GM12878 (cell line): ENCODE measurements at regions not wholly inside any gene's neighbourhood (a gene's known extent, or its start where the extent isn't known, plus 50 kb on each side); places are given as distances from the start of the nearest gene placed in this dataset.

ENCODE experiments used
- EZH2 ChIP-seq: IDR thresholded peaks from 2 replicates; pipeline ENCODE4 v1.6.1; 2012; ENCODE audit warnings: low read depth, mild to moderate bottlenecking, control low read depth, inconsistent platforms, low read length, borderline replicate concordance; ENCODE audit not compliant: control insufficient read depth
- JUNB ChIP-seq: IDR thresholded peaks from 2 replicates; pipeline ENCODE4 v1.6.1; 2016; ENCODE audit warnings: antibody characterized with exemption, mild to moderate bottlenecking
- MXI1 ChIP-seq: fragments of 150-350 bp; IDR thresholded peaks from 2 replicates; pipeline ENCODE4 v1.6.1; 2011; ENCODE audit warnings: low read depth, mild to moderate bottlenecking, inconsistent platforms, low read length, improper control_type of control experiment
- POLR2A ChIP-seq: IDR thresholded peaks from 2 replicates; pipeline ENCODE4 v1.6.1; 2011; ENCODE audit warnings: low read depth, mild to moderate bottlenecking, low read length
- POLR2AphosphoS5 ChIP-seq: IDR thresholded peaks from 2 replicates; pipeline ENCODE4 v1.6.1; 2011; ENCODE audit warnings: mild to moderate bottlenecking, low read length, inconsistent platforms
- SP1 ChIP-seq: IDR thresholded peaks from one replicate; pipeline ENCODE4 v1.6.1; 2011; ENCODE audit warnings: low read depth, low read length
- STAT3 ChIP-seq: IDR thresholded peaks from 2 replicates; pipeline ENCODE4 v1.6.1; 2011; ENCODE audit warnings: low read depth, low read length, improper control_type of control experiment
- SUPT20H ChIP-seq: IDR thresholded peaks from 2 replicates; pipeline ENCODE4 v1.6.1; 2011; ENCODE audit warnings: low read depth, mild to moderate bottlenecking, low read length, moderate library complexity, borderline replicate concordance; ENCODE audit not compliant: control insufficient read depth
- ZNF274 ChIP-seq: IDR thresholded peaks from one replicate; pipeline ENCODE4 v1.8.0; 2011; ENCODE audit not compliant: insufficient read length, insufficient read depth
- TF ChIP-seq, protein P1 (sequence below): IDR thresholded peaks from 2 replicates; pipeline ENCODE4 v1.6.1; 2012; ENCODE audit warnings: low read depth, low read length, improper control_type of control experiment
- TF ChIP-seq, protein P2 (sequence below), 3 experiments: IDR thresholded peaks in 2 of 3; conservative IDR thresholded peaks in 1 of 3; 2 replicates each; pipeline ENCODE4 v1.5.1; 2011; ENCODE audit warnings: low read depth in 3 of 3, low read length in 3 of 3, mild to moderate bottlenecking in 3 of 3, control low read depth in 2 of 3, moderate library complexity in 2 of 3, inconsistent platforms in 1 of 3, mixed read lengths in 1 of 3; ENCODE audit not compliant: control insufficient read depth in 2 of 3, insufficient read depth in 1 of 3; ENCODE audit errors: extremely low read depth in 1 of 3
- TF ChIP-seq, protein P3 (sequence below): fragments of 450-650 bp; formaldehyde crosslinking; IDR thresholded peaks from 2 replicates; pipeline ENCODE4 v1.4.0; 2022; ENCODE audit warnings: mild to moderate bottlenecking, moderate library complexity

DNA sequence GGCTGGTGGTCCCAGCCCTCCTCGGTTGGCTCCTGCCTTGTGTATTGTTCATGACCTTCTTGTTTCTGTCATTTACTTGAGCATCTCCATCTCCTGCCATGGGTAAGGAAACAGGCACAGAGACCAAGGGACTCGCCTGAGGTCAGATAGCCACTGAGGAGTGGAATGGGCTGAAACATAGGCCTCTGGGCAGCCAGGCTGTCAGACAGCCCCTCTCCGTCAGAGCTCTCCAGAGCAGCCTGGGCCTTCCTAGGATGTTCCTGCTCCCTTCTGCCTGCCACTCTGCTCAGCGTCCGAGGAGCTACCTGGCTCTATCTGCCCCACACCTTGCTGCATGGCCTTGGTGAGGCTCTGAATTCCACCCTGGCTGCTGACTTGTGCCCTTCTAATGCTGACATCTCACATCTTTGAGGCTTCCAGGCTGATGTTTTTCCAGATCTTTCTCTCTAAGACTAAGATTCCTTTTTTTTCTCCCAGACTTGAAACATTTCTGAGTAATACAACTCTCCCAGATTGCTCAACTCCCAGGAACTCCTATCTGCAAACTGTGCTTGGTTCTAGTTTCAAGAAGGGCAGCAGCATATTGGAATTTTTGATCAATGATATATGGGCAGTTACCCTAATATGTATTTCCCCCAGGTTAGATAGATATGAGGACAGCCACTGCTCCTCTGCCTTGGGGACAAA, 67.7 kb downstream of the MCFD2 start:
- TF ChIP-seq POLR2AphosphoS5 (no peak), JUNB (no peak), MXI1 (no peak), ZNF274 (no peak), POLR2A (no peak), STAT3 (no peak), EZH2 (no peak), SP1 (no peak), SUPT20H (no peak)
- TF ChIP-seq, protein P1, sequence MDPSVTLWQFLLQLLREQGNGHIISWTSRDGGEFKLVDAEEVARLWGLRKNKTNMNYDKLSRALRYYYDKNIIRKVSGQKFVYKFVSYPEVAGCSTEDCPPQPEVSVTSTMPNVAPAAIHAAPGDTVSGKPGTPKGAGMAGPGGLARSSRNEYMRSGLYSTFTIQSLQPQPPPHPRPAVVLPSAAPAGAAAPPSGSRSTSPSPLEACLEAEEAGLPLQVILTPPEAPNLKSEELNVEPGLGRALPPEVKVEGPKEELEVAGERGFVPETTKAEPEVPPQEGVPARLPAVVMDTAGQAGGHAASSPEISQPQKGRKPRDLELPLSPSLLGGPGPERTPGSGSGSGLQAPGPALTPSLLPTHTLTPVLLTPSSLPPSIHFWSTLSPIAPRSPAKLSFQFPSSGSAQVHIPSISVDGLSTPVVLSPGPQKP, result no peak
- TF ChIP-seq, protein P2, sequence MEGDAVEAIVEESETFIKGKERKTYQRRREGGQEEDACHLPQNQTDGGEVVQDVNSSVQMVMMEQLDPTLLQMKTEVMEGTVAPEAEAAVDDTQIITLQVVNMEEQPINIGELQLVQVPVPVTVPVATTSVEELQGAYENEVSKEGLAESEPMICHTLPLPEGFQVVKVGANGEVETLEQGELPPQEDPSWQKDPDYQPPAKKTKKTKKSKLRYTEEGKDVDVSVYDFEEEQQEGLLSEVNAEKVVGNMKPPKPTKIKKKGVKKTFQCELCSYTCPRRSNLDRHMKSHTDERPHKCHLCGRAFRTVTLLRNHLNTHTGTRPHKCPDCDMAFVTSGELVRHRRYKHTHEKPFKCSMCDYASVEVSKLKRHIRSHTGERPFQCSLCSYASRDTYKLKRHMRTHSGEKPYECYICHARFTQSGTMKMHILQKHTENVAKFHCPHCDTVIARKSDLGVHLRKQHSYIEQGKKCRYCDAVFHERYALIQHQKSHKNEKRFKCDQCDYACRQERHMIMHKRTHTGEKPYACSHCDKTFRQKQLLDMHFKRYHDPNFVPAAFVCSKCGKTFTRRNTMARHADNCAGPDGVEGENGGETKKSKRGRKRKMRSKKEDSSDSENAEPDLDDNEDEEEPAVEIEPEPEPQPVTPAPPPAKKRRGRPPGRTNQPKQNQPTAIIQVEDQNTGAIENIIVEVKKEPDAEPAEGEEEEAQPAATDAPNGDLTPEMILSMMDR (IDR thresholded peaks at IDR 0.05 in 2 of 3, conservative IDR thresholded peaks at IDR 0.05 in 1 of 3; ENCODE audit: control insufficient read depth in 2 of 3, extremely low read depth in 1 of 3, insufficient read depth in 1 of 3, low read depth in 3 of 3, low read length in 3 of 3), result no peak
- TF ChIP-seq, protein P3, sequence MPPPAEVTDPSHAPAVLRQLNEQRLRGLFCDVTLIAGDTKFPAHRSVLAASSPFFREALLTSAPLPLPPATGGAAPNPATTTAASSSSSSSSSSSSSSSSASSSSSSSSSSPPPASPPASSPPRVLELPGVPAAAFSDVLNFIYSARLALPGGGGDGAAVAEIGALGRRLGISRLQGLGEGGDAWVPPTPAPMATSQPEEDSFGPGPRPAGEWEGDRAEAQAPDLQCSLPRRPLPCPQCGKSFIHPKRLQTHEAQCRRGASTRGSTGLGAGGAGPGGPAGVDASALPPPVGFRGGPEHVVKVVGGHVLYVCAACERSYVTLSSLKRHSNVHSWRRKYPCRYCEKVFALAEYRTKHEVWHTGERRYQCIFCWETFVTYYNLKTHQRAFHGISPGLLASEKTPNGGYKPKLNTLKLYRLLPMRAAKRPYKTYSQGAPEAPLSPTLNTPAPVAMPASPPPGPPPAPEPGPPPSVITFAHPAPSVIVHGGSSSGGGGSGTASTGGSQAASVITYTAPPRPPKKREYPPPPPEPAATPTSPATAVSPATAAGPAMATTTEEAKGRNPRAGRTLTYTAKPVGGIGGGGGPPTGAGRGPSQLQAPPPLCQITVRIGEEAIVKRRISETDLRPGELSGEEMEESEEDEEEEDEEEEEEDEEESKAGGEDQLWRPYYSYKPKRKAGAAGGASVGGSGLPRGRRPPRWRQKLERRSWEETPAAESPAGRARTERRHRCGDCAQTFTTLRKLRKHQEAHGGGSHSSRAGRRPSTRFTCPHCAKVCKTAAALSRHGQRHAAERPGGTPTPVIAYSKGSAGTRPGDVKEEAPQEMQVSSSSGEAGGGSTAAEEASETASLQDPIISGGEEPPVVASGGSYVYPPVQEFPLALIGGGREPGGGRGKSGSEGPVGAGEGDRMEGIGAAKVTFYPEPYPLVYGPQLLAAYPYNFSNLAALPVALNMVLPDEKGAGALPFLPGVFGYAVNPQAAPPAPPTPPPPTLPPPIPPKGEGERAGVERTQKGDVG (CRISPR knock-in tag), result no peak
